ENCODE measurements at regions not wholly inside any gene's neighbourhood (a gene's known extent, or its start where the extent isn't known, plus 50 kb on each side); places are given as distances from the start of the nearest gene placed in this dataset.

GRCh38 chr17:64787921-64788271, 125.8 kb upstream of the SMURF2 start:
- TF ChIP-seq, protein P1, sequence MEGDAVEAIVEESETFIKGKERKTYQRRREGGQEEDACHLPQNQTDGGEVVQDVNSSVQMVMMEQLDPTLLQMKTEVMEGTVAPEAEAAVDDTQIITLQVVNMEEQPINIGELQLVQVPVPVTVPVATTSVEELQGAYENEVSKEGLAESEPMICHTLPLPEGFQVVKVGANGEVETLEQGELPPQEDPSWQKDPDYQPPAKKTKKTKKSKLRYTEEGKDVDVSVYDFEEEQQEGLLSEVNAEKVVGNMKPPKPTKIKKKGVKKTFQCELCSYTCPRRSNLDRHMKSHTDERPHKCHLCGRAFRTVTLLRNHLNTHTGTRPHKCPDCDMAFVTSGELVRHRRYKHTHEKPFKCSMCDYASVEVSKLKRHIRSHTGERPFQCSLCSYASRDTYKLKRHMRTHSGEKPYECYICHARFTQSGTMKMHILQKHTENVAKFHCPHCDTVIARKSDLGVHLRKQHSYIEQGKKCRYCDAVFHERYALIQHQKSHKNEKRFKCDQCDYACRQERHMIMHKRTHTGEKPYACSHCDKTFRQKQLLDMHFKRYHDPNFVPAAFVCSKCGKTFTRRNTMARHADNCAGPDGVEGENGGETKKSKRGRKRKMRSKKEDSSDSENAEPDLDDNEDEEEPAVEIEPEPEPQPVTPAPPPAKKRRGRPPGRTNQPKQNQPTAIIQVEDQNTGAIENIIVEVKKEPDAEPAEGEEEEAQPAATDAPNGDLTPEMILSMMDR (IDR thresholded peaks at IDR 0.05; ENCODE audit: extremely low read depth in 1 of 2, insufficient read depth in 1 of 2, low read depth in 1 of 2, low read length in 2 of 2) = no peak
- TF ChIP-seq, protein P2, sequence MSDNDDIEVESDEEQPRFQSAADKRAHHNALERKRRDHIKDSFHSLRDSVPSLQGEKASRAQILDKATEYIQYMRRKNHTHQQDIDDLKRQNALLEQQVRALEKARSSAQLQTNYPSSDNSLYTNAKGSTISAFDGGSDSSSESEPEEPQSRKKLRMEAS (IDR thresholded peaks at IDR 0.05; ENCODE audit: insufficient read depth, insufficient read length) = no peak
- TF ChIP-seq POLR2A (IDR thresholded peaks at IDR 0.05; ENCODE audit: low read depth, low read length) = no peak

All from endothelial cell of umbilical vein (primary cell).